Peyer's patch (tissue), 4 donors: ENCODE measurements at regions not wholly inside any gene's neighbourhood (a gene's known extent, or its start where the extent isn't known, plus 50 kb on each side); places are given as distances from the start of the nearest gene placed in this dataset.

ENCODE experiments used
- POLR2A ChIP-seq, 2 donors: fragments of 450-650 bp; IDR thresholded peaks; one replicate each; pipeline ENCODE4 v1.5.1; 2017; ENCODE audit warnings: antibody characterized with exemption in 2 of 2, mild to moderate bottlenecking in 2 of 2, moderate library complexity in 2 of 2
- TF ChIP-seq, protein P1 (sequence below), 6 experiments: fragments of 450-650 bp in 4 of 6; fragments of 200-600 bp in 2 of 6; sonication (generic) in 1 of 6; IDR thresholded peaks; one replicate each; pipeline ENCODE4 v1.5.1; 2017 to 2019; ENCODE audit warnings: antibody characterized with exemption in 6 of 6, mild to moderate bottlenecking in 3 of 6, moderate library complexity in 1 of 6

DNA sequence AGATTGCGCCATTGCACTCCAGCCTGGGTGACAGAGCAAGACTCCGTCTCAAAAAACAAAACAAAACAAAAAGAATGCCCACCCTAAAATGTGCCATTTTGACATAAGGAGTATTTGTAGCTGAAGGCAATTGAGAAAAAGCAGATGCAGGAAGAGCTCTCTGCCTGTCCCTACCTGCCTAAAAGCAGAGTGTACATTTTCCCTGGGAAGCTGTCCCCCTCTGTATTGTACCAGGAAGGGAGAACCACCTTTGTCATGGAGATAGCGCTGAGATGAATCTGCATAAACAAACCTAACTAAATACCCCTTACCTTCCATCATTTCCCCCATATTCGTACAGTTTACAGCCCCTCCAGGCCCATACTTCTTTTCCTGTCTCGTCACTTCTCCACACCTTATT lies 94.4 kb upstream of the SLC45A1 start:
- TF ChIP-seq, protein P1, sequence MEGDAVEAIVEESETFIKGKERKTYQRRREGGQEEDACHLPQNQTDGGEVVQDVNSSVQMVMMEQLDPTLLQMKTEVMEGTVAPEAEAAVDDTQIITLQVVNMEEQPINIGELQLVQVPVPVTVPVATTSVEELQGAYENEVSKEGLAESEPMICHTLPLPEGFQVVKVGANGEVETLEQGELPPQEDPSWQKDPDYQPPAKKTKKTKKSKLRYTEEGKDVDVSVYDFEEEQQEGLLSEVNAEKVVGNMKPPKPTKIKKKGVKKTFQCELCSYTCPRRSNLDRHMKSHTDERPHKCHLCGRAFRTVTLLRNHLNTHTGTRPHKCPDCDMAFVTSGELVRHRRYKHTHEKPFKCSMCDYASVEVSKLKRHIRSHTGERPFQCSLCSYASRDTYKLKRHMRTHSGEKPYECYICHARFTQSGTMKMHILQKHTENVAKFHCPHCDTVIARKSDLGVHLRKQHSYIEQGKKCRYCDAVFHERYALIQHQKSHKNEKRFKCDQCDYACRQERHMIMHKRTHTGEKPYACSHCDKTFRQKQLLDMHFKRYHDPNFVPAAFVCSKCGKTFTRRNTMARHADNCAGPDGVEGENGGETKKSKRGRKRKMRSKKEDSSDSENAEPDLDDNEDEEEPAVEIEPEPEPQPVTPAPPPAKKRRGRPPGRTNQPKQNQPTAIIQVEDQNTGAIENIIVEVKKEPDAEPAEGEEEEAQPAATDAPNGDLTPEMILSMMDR (IDR thresholded peaks at IDR 0.05), result no peak
- TF ChIP-seq POLR2A (IDR thresholded peaks at IDR 0.05), result no peak
